Activated CD4-positive, alpha-beta memory T cell treated with anti-CD3 and anti-CD28 coated beads for 36 hours (primary cell): ENCODE measurements at regions not wholly inside any gene's neighbourhood (a gene's known extent, or its start where the extent isn't known, plus 50 kb on each side); places are given as distances from the start of the nearest gene placed in this dataset.

Experiments
- CTCF ChIA-PET: fragments of 350-600 bp; sonication (Branson Sonifier 250); formaldehyde crosslinking; loops from one replicate; lab custom pipeline; 2021; ENCODE audit warnings: antibody characterized with exemption, inconsistent platforms; lab: Charles Lee
- POLR2A ChIA-PET: fragments of 350-600 bp; sonication (Branson Sonifier 250); formaldehyde crosslinking; loops from one replicate; lab custom pipeline; 2021; ENCODE audit warnings: antibody characterized with exemption; lab: Charles Lee
- DNase-seq: peaks from one replicate; pipeline ENCODE4 v3.0.0-alpha.2; 2020
- H3K27ac Mint-ChIP-seq: one replicate; pipeline ENCODE4 v1.8.0; 2021; ENCODE audit warnings: mixed read lengths
- H3K27me3 Mint-ChIP-seq: one replicate; pipeline ENCODE4 v1.8.0; 2021; ENCODE audit warnings: mixed read lengths
- H3K36me3 Mint-ChIP-seq: one replicate; pipeline ENCODE4 v1.8.0; 2021; ENCODE audit warnings: mixed read lengths
- H3K4me1 Mint-ChIP-seq: one replicate; pipeline ENCODE4 v1.8.0; 2021; ENCODE audit warnings: low read depth, mixed read lengths
- H3K4me3 Mint-ChIP-seq: one replicate; pipeline ENCODE4 v1.8.0; 2021; ENCODE audit warnings: mild to moderate bottlenecking, mixed read lengths
- H3K9me3 Mint-ChIP-seq: one replicate; pipeline ENCODE4 v1.8.0; 2021; ENCODE audit warnings: mixed read lengths
- intact Hi-C: fragments of 100-400 bp; cut with micrococcal nuclease; formaldehyde crosslinking; loops from one replicate; pipeline ENCODE4 v1.15.1; 2023

DNA sequence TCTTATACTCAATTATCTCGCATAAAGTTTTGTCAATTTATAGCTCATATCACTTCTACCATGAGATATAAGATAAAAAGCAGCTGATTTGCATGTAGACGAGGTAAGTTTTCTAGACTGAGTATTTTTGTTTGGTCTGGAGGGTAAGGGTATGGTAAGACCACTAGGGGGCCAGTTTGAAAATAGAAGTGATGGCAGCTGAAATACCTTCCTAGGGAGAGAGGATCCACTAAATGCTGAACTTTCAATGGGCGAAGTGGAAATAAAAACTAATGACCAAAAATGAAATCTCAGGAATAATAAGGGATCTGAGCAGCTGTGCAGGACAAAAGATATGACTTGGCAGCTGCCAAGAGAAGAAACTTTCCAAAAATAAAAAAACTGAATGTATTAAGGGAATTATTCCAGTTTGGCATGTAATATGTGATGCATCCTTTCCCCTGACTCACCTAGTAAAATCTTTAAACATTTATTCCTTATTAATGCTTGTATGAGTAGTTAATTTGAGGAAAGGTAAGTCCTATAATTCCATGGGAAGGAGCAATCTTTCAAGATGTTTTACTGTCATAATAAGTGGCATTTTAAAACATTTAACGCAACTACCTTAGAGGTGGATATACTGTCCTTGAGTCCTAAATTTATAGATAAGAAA lies 754.5 kb downstream of the C12orf50 start:
- intact Hi-C loops: no loop called here
- Mint-ChIP-seq H3K4me1 (no peaks in the 10 kb centered on the region), H3K27ac (no peak overlapping the region), H3K9me3 (peaks cover 3% of the 10 kb centered on the region), H3K4me3 (no peak overlapping the region), H3K36me3 (no peaks in the 10 kb centered on the region), H3K27me3 (no peaks in the 10 kb centered on the region)
- POLR2A ChIA-PET: no interaction called here
- CTCF ChIA-PET: no interaction called here
- DNase-seq: no peak

DNA sequence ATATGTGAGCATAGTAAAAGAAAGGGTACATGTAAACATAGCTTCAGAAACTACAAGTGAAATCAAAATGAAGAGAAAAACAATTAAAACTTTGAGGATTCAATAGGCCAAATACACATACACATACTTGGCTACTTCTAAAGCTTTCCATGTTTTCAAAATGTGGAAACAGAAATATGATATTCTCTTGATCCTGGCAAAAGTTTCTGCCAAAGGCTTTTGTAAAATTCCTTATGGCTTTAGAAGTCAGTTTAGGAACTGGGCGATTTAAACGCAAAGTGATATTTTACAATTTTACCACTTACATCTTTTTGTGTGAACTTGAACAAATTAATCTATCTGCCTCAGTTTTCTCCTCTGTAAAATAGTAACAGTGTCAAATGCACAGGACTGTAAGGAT lies 756.4 kb downstream of the C12orf50 start:
- Mint-ChIP-seq H3K36me3 (no peaks in the 10 kb centered on the region), H3K4me3 (no peak overlapping the region), H3K27ac (no peak overlapping the region), H3K27me3 (no peaks in the 10 kb centered on the region), H3K4me1 (no peaks in the 10 kb centered on the region), H3K9me3 (peaks cover 6% of the 10 kb centered on the region)
- CTCF ChIA-PET: no interaction called here
- intact Hi-C loops: no loop called here
- POLR2A ChIA-PET: no interaction called here
- DNase-seq: no peak

DNA sequence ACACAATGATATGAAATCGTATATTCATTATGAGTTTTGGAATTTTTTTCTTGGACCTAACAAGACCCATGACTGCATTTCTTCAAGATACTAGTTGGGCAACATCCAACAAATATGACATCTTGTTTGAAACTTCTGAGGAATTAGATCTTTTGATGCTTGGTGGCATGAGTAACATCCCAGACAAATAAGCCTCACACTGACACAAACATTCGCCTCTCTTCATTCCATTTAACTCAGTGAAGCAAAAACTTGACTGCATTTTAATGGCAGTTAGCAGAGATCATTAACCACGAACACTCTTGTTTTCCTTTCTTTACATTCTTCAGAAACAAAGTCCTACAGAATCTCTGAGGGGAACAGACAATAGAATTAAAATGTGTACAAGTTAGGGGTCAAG lies 758.3 kb downstream of the C12orf50 start:
- Mint-ChIP-seq H3K27ac (no peak overlapping the region), H3K4me3 (no peak overlapping the region), H3K4me1 (no peaks in the 10 kb centered on the region), H3K9me3 (peaks cover 9% of the 10 kb centered on the region), H3K27me3 (no peaks in the 10 kb centered on the region), H3K36me3 (no peaks in the 10 kb centered on the region)
- intact Hi-C loops: no loop called here
- POLR2A ChIA-PET: no interaction called here
- CTCF ChIA-PET: no interaction called here
- DNase-seq: no peak

DNA sequence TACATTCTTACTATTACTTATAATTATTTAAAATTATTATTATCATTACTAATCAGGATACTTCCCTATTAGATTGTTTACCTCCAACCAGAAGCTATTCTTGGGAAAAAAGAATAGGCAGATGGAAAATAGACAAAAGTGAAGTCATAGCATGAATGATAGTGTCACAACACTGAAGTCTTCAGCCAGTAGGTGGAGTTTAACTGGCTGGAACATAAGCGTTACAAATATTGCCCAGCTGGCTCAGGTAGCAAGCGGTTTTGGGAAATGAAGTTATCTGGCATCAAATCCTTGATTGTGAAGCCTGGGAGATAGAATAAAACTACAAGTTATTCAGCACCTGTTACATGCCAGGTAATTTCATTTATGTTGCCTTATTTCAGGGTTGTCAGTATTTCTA lies 762.9 kb downstream of the C12orf50 start:
- H3K9me3 Mint-ChIP-seq: peaks cover 9% of the 10 kb centered on the region
- H3K4me1 Mint-ChIP-seq: no peaks in the 10 kb centered on the region
- H3K4me3 Mint-ChIP-seq: no peak overlapping the region
- CTCF ChIA-PET: no interaction called here
- no peaks in the 10 kb centered on the region for H3K27me3 Mint-ChIP-seq
- no peaks in the 10 kb centered on the region for H3K36me3 Mint-ChIP-seq
- POLR2A ChIA-PET: no interaction called here
- intact Hi-C loops: no loop called here
- no peak for DNase-seq
- no peak overlapping the region for H3K27ac Mint-ChIP-seq

DNA sequence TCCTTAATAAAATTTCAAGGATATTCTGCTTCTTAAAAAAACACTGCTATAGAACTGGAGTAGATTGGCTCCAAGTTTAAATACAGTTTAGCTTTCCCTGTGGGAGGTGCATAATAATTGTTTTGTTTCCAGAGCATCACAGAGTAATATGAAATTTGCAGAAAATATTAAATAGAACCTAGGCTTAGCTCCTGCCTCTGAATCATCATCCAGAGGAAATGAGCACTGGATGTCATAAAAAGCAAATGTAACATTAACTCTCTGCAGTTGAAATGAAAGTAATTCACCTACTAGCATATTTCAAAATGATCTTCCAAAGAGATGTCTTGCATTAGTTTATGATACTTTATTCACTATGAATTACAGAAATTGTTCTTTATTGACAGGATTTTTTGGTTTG lies 769.8 kb downstream of the C12orf50 start:
- ChIA-PET POLR2A (no interaction called here), CTCF (no interaction called here)
- Mint-ChIP-seq H3K9me3 (no peaks in the 10 kb centered on the region), H3K4me3 (no peak overlapping the region), H3K27me3 (no peaks in the 10 kb centered on the region), H3K4me1 (no peaks in the 10 kb centered on the region), H3K36me3 (no peaks in the 10 kb centered on the region), H3K27ac (no peak overlapping the region)
- no peak for DNase-seq
- intact Hi-C loops: no loop called here

DNA sequence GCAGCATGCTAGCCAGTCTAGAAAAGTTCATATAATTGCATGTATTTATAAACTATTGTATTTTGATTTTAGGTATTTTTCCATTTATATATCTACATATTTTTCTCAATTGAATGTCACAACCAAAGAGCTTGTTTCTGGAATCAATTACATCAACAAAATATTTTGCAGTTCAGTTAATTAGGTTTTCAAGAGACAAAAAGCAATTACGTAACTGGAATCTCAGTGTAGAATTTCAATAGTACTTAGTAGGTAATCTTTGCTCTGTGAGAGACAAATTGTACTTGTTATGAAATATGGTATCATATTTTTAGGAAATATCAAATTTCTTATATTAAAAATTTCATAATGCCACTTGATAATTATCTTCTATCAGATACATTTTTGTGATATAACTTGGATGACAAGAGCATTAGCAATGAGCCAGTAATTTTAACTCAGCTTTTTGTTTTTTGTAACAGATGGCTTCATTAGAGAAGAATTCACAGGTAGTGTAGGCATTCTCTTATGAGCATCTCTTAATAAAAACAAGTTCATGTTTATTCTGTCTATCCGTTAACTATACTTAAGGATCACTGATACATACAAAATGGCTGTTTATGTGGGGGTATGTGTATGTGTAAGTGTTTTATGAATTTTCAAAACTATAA lies 774.7 kb downstream of the C12orf50 start:
- intact Hi-C loops: no loop called here
- Mint-ChIP-seq H3K27ac (no peak overlapping the region), H3K36me3 (no peaks in the 10 kb centered on the region), H3K27me3 (no peaks in the 10 kb centered on the region), H3K4me3 (no peak overlapping the region), H3K4me1 (no peaks in the 10 kb centered on the region), H3K9me3 (peaks cover 3% of the 10 kb centered on the region)
- POLR2A ChIA-PET: no interaction called here
- CTCF ChIA-PET: no interaction called here
- no peak for DNase-seq

DNA sequence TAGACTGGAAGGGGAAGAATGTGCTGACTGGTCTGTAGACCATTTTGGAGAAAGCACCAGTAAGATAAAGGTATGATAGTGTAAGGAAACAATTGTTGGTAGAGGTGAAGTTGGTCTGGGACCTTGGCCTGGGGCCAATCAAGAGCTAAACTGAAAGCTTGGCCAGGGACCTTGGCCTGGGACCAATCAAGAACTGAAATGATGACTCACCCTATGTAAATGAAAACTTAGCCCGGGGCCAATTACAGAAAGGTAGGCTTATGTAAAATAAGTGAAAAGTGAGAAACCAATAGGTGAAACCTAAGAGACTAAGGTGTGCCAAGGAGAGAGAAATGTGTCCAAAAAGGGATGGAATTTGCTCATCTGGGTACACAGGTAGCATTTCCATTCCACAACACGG lies 776.0 kb downstream of the C12orf50 start:
- Mint-ChIP-seq H3K4me3 (no peak overlapping the region), H3K4me1 (no peaks in the 10 kb centered on the region), H3K27ac (no peak overlapping the region), H3K9me3 (peaks cover 3% of the 10 kb centered on the region), H3K36me3 (no peaks in the 10 kb centered on the region), H3K27me3 (no peaks in the 10 kb centered on the region)
- ChIA-PET POLR2A (no interaction called here), CTCF (no interaction called here)
- intact Hi-C loops: no loop called here
- DNase-seq: no peak

DNA sequence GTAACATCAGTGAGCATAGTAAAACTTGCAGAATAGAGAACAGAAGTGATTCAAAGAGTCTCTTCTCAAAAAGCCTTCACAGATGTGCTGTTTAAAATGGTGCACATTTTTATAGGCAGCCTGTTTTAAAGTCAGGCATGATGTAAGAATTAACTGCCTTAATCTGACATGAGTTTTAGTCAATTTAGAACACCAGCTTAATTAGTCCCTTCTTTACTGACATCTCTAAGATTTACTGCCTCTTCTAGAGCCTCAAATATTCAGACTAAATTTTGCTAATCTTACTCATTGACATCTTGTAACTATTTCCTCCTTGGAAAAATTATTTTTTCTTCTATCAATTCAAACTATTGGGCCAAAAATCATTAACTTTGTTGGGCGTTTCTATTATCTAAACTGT lies 782.5 kb downstream of the C12orf50 start:
- H3K4me3 Mint-ChIP-seq: no peak overlapping the region
- no peaks in the 10 kb centered on the region for H3K4me1 Mint-ChIP-seq
- H3K27ac Mint-ChIP-seq: no peak overlapping the region
- H3K36me3 Mint-ChIP-seq: no peaks in the 10 kb centered on the region
- ChIA-PET POLR2A (no interaction called here), CTCF (no interaction called here)
- no peak for DNase-seq
- peaks cover 3% of the 10 kb centered on the region for H3K9me3 Mint-ChIP-seq
- intact Hi-C loops: no loop called here
- H3K27me3 Mint-ChIP-seq: no peaks in the 10 kb centered on the region

DNA sequence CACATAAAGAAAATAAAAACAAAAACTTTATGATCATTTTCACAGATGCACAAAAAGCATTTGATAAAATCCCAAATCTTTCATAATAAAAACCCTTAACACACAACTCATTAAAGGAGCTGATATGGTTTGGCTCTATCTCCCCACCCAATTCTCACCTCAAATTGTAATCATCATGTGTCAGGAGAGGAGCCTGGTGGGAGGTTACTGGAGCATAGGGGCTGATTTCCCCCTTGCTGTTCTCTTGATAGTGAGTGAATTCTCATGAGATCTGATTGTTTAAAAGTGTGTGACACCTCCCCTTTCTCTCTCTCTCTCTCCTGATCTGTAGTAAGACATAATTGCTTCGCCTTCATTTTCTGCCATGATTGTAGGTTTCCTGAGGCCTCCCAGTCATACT lies 790.7 kb downstream of the C12orf50 start:
- H3K9me3 Mint-ChIP-seq: peaks cover 7% of the 10 kb centered on the region
- ChIA-PET POLR2A (no interaction called here), CTCF (no interaction called here)
- H3K4me3 Mint-ChIP-seq: no peak overlapping the region
- no peak for DNase-seq
- no peaks in the 10 kb centered on the region for H3K4me1 Mint-ChIP-seq
- H3K36me3 Mint-ChIP-seq: no peaks in the 10 kb centered on the region
- intact Hi-C loops: no loop called here
- H3K27ac Mint-ChIP-seq: no peak overlapping the region
- no peaks in the 10 kb centered on the region for H3K27me3 Mint-ChIP-seq

DNA sequence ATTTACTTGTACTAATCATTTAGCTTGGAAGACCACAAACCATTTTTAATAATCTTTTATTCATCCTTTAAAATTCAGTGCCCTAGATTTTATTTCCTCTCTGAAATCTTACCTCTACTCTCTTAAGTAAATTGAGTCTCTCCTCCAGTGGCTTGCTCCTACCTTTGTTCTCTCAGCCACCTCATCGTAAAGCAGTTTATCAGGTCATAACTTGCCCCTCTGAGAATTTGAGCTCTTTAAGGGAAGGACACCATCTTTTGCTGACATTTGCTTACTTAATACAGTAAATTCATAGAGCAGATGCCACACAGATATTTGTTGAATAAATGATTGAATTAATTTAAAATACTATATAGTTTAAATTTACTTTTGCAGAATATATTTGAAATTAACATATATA lies 794.3 kb downstream of the C12orf50 start:
- Mint-ChIP-seq H3K36me3 (no peaks in the 10 kb centered on the region), H3K9me3 (peaks cover 7% of the 10 kb centered on the region), H3K4me3 (no peak overlapping the region), H3K4me1 (no peaks in the 10 kb centered on the region), H3K27me3 (no peaks in the 10 kb centered on the region), H3K27ac (no peak overlapping the region)
- intact Hi-C loops: no loop called here
- DNase-seq: no peak
- CTCF ChIA-PET: no interaction called here
- POLR2A ChIA-PET: no interaction called here

DNA sequence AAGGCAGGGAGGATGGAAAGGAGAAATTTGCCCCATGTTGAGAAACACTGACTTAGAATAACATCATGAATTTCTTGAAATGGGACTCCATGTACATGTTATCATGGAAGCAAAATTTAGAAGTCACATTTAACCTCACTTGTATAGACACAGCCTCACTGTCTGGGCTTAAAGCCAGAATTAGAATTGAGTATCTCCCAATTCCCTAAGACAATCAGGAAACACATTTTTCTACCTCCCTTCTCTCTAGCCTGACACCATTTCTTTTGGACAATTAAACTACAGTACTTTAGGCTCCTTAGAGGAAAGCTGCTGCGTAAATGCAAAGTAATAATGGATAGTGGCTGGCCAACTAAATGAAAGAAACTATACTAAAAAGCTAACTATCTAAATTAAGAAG lies 795.5 kb downstream of the C12orf50 start:
- Mint-ChIP-seq H3K27me3 (no peaks in the 10 kb centered on the region), H3K9me3 (peaks cover 11% of the 10 kb centered on the region), H3K4me3 (no peak overlapping the region), H3K36me3 (no peaks in the 10 kb centered on the region), H3K4me1 (no peaks in the 10 kb centered on the region), H3K27ac (no peak overlapping the region)
- CTCF ChIA-PET: no interaction called here
- no peak for DNase-seq
- intact Hi-C loops: no loop called here
- POLR2A ChIA-PET: no interaction called here

DNA sequence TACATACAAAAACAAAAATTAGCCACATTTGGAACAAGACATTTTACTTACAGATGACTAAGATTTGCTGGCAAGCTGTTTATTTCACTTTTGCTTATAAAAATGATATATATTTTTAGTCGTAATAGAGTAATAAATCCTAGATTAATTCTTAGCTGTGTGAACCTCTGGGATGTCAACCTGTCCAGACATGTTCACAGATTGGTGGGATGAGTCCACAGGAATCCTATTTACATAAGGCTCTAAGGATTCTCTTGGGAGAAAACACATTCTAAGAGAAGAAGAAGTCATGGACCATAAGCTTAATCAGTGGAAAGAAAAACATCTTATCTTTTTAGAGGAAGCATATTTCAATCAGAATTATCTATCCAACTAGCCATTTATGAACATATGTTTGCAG lies 797.4 kb downstream of the C12orf50 start:
- intact Hi-C loops: no loop called here
- Mint-ChIP-seq H3K27me3 (no peaks in the 10 kb centered on the region), H3K36me3 (no peaks in the 10 kb centered on the region), H3K4me1 (no peaks in the 10 kb centered on the region), H3K27ac (no peak overlapping the region), H3K4me3 (no peak overlapping the region), H3K9me3 (peaks cover 5% of the 10 kb centered on the region)
- DNase-seq: no peak
- ChIA-PET CTCF (no interaction called here), POLR2A (no interaction called here)

DNA sequence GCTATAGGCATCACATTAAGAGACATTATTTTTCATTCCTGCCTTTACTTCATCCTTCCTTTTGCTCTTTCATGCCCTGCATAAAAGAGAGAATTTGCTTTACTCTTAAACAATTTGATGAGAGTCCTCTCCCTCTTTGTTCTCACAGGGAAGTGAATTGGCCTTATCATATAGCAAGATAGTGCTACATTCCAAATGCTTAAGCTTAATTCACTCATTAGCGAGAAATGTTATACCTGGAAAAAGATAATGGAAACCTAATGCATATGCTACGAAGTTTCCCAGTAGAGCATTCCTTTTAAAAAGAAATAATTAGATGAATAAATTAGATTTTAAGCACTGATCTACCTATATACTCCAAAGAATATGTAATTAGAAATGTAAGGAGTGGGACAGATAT lies 798.8 kb downstream of the C12orf50 start:
- CTCF ChIA-PET: no interaction called here
- intact Hi-C loops: no loop called here
- H3K27me3 Mint-ChIP-seq: no peaks in the 10 kb centered on the region

More for the DNA sequence above, 798.8 kb downstream of the C12orf50 start:
- POLR2A ChIA-PET: no interaction called here
- no peaks in the 10 kb centered on the region for H3K36me3 Mint-ChIP-seq
- H3K27ac Mint-ChIP-seq: no peak overlapping the region
- no peaks in the 10 kb centered on the region for H3K4me1 Mint-ChIP-seq
- H3K9me3 Mint-ChIP-seq: peaks cover 4% of the 10 kb centered on the region
- H3K4me3 Mint-ChIP-seq: no peak overlapping the region
- no peak for DNase-seq
